ENCODE measurements at regions not wholly inside any gene's neighbourhood (a gene's known extent, or its start where the extent isn't known, plus 50 kb on each side); places are given as distances from the start of the nearest gene placed in this dataset.

- TF ChIP-seq CTCF (conservative IDR thresholded peaks at IDR 0.05; ENCODE audit: low read length) (no peak), EZH2phosphoT487 (IDR thresholded peaks at IDR 0.05; ENCODE audit: borderline replicate concordance) (no peak)
Observed at GRCh38 chr10:28909875-28910274, 232.6 kb downstream of the BAMBI start.

Measured in Loucy (cell line).